SK-N-MC (cell line): ENCODE measurements at regions not wholly inside any gene's neighbourhood (a gene's known extent, or its start where the extent isn't known, plus 50 kb on each side); places are given as distances from the start of the nearest gene placed in this dataset.

Source experiments
- DNase-seq: peaks from one replicate; pipeline ENCODE4 v3.0.0-alpha.2; 2011; ENCODE audit warnings: low read depth, low spot score
- H3K27ac ChIP-seq: fragments of 200-600 bp; sonication (generic); 2 replicates; pipeline ENCODE4 v1.5.1; 2016; ENCODE audit warnings: mixed run types
- H3K36me3 ChIP-seq: fragments of 200-600 bp; sonication (generic); 2 replicates; pipeline ENCODE4 v1.6.1; 2017; ENCODE audit warnings: antibody characterized with exemption, low read length, mixed read lengths; ENCODE audit not compliant: insufficient read depth
- H3K4me3 ChIP-seq: fragments of 200-600 bp; sonication (generic); 2 replicates; pipeline ENCODE4 v1.5.1; 2016
- H3K9ac ChIP-seq: fragments of 200-600 bp; sonication (generic); 2 replicates; pipeline ENCODE4 v1.8.0; 2017; ENCODE audit warnings: mixed run types, mixed read lengths; ENCODE audit not compliant: insufficient read length
- H3K9me3 ChIP-seq: fragments of 200-600 bp; sonication (generic); 2 replicates; pipeline ENCODE4 v1.6.1; 2017; ENCODE audit warnings: low read depth, mild to moderate bottlenecking, antibody characterized with exemption, low read length, moderate library complexity, mixed read lengths
- EZH2 ChIP-seq: fragments of 200-600 bp; sonication (generic); IDR thresholded peaks from one replicate; pipeline ENCODE4 v1.6.1; 2017; ENCODE audit warnings: antibody characterized with exemption
- FOXP2 ChIP-seq: optimal IDR thresholded peaks from 2 replicates; pipeline ENCODE3; 2011; ENCODE audit warnings: mild to moderate bottlenecking, moderate library complexity; ENCODE audit not compliant: insufficient read depth; ENCODE audit errors: extremely low read length, control extremely low read depth
- POLR2AphosphoS5 ChIP-seq: IDR thresholded peaks from 2 replicates; pipeline ENCODE4 v1.6.1; 2012; ENCODE audit warnings: mild to moderate bottlenecking, low read depth, low read length, borderline replicate concordance

GRCh38 chr10:131585761-131586160 lies 274.2 kb upstream of the TCERG1L start:
- H3K27ac ChIP-seq: no peak overlapping the region
- H3K4me3 ChIP-seq: no peak overlapping the region
- TF ChIP-seq POLR2AphosphoS5: no peak
- no peak for TF ChIP-seq FOXP2
- no peak for TF ChIP-seq EZH2
- DNase-seq: no peak
- no peaks in the 10 kb centered on the region for H3K36me3 ChIP-seq
- no peaks in the 10 kb centered on the region for H3K9me3 ChIP-seq
- H3K9ac ChIP-seq: no peak overlapping the region

- Histone ChIP-seq H3K9ac (no peak overlapping the region), H3K9me3 (no peaks in the 10 kb centered on the region), H3K4me3 (no peak overlapping the region), H3K27ac (no peak overlapping the region), H3K36me3 (no peaks in the 10 kb centered on the region)
- no peak for TF ChIP-seq POLR2AphosphoS5
- TF ChIP-seq FOXP2: no peak
- TF ChIP-seq EZH2: no peak
- DNase-seq: no peak
Observed at GRCh38 chr10:131586958-131587357, 275.4 kb upstream of the TCERG1L start.

- DNase-seq: no peak
- Histone ChIP-seq H3K9me3 (no peaks in the 10 kb centered on the region), H3K4me3 (no peak overlapping the region), H3K36me3 (no peaks in the 10 kb centered on the region), H3K9ac (no peak overlapping the region), H3K27ac (no peak overlapping the region)
- TF ChIP-seq EZH2: no peak
- TF ChIP-seq FOXP2: no peak
- TF ChIP-seq POLR2AphosphoS5: no peak
Observed at GRCh38 chr10:131587976-131588680, 276.6 kb upstream of the TCERG1L start.

- no peak for DNase-seq
- Histone ChIP-seq H3K36me3 (no peaks in the 10 kb centered on the region), H3K4me3 (no peak overlapping the region), H3K9ac (no peak overlapping the region), H3K27ac (no peak overlapping the region), H3K9me3 (no peaks in the 10 kb centered on the region)
- TF ChIP-seq FOXP2: no peak
- TF ChIP-seq POLR2AphosphoS5: no peak
- TF ChIP-seq EZH2: no peak
Observed at GRCh38 chr10:131588704-131589220, 277.2 kb upstream of the TCERG1L start.

GRCh38 chr10:131590567-131590966 lies 279.0 kb upstream of the TCERG1L start:
- Histone ChIP-seq H3K9ac (no peak overlapping the region), H3K9me3 (no peaks in the 10 kb centered on the region), H3K4me3 (no peak overlapping the region), H3K27ac (no peak overlapping the region), H3K36me3 (no peaks in the 10 kb centered on the region)
- no peak for DNase-seq
- TF ChIP-seq EZH2 (no peak), POLR2AphosphoS5 (no peak), FOXP2 (no peak)

GRCh38 chr10:131591936-131592335 lies 280.4 kb upstream of the TCERG1L start:
- Histone ChIP-seq H3K9ac (no peak overlapping the region), H3K4me3 (no peak overlapping the region), H3K27ac (no peak overlapping the region), H3K9me3 (no peaks in the 10 kb centered on the region), H3K36me3 (no peaks in the 10 kb centered on the region)
- TF ChIP-seq FOXP2: no peak
- no peak for DNase-seq

- Histone ChIP-seq H3K36me3 (no peaks in the 10 kb centered on the region), H3K27ac (no peak overlapping the region), H3K4me3 (no peak overlapping the region), H3K9ac (no peak overlapping the region), H3K9me3 (no peaks in the 10 kb centered on the region)
- no peak for TF ChIP-seq FOXP2
- TF ChIP-seq EZH2: no peak
- no peak for TF ChIP-seq POLR2AphosphoS5
- DNase-seq: no peak
Observed at GRCh38 chr10:131609176-131609575, 291.6 kb upstream of the PPP2R2D start.

GRCh38 chr10:131615150-131615549 lies 285.7 kb upstream of the PPP2R2D start:
- no peak for DNase-seq
- Histone ChIP-seq H3K9me3 (no peaks in the 10 kb centered on the region), H3K9ac (no peak overlapping the region), H3K4me3 (no peak overlapping the region), H3K36me3 (no peaks in the 10 kb centered on the region), H3K27ac (no peak overlapping the region)
- TF ChIP-seq POLR2AphosphoS5 (no peak), FOXP2 (no peak), EZH2 (no peak)

GRCh38 chr10:131616040-131616439 lies 284.8 kb upstream of the PPP2R2D start:
- DNase-seq: no peak
- H3K36me3 ChIP-seq: no peaks in the 10 kb centered on the region
- H3K9me3 ChIP-seq: no peaks in the 10 kb centered on the region
- TF ChIP-seq EZH2: no peak
- TF ChIP-seq POLR2AphosphoS5: no peak
- TF ChIP-seq FOXP2: no peak
- H3K4me3 ChIP-seq: no peak overlapping the region
- H3K27ac ChIP-seq: no peak overlapping the region
- H3K9ac ChIP-seq: no peak overlapping the region
